ENCODE measurements at regions not wholly inside any gene's neighbourhood (a gene's known extent, or its start where the extent isn't known, plus 50 kb on each side); places are given as distances from the start of the nearest gene placed in this dataset.

- Histone ChIP-seq H3K9ac (ENCODE audit: extremely low read depth, insufficient read length, low read length) (no peak overlapping the region), H3K23me2 (ENCODE audit: insufficient read length, low read depth, low read length, poor library complexity, severe bottlenecking) (no peaks in the 10 kb centered on the region), H3T11ph (ENCODE audit: low read length) (no peak overlapping the region), H2AK5ac (ENCODE audit: insufficient read length, low read length) (no peak overlapping the region), H4K5ac (ENCODE audit: insufficient read length, low read depth, low read length) (no peak overlapping the region), H2BK20ac (ENCODE audit: low read depth, low read length, poor library complexity, severe bottlenecking) (no peak overlapping the region), H2AFZ (ENCODE audit: low read length) (no peak overlapping the region), H2BK12ac (ENCODE audit: insufficient read length, low read depth, low read length) (no peak overlapping the region), H3K18ac (ENCODE audit: insufficient read length, low read depth, low read length) (no peak overlapping the region), H3K23ac (ENCODE audit: insufficient read length, low read depth, low read length) (no peak overlapping the region), H3K79me1 (ENCODE audit: insufficient read depth, low read depth, low read length, poor library complexity, severe bottlenecking) (no peaks in the 10 kb centered on the region), H3K4me2 (ENCODE audit: insufficient read depth, insufficient read length, low read length) (no peak overlapping the region), H3K56ac (ENCODE audit: insufficient read length, low read depth, low read length) (no peak overlapping the region), H2BK5ac (ENCODE audit: insufficient read length, low read length) (no peak overlapping the region), H3K9me3 (ENCODE audit: control insufficient read depth, low read depth, low read length) (no peaks in the 10 kb centered on the region), H3K4ac (ENCODE audit: low read depth, low read length) (no peak overlapping the region), H3K79me2 (ENCODE audit: insufficient read depth, low read length) (no peaks in the 10 kb centered on the region), H4K20me1 (ENCODE audit: control insufficient read depth, insufficient read depth, insufficient read length) (no peaks in the 10 kb centered on the region), H3K14ac (ENCODE audit: insufficient read depth, low read length) (no peak overlapping the region), H3K27ac (ENCODE audit: insufficient read length, low read depth, low read length) (no peak overlapping the region), H4K8ac (replicated peaks; ENCODE audit: insufficient read length, low read depth, low read length) (no peak overlapping the region), H3K4me1 (ENCODE audit: insufficient read depth, low read length) (no peaks in the 10 kb centered on the region; the same call in 1 of the 2 replicates), H2BK120ac (ENCODE audit: low read depth, low read length, poor library complexity, severe bottlenecking) (no peak overlapping the region), H4K91ac (ENCODE audit: insufficient read length, low read depth, low read length) (no peak overlapping the region), H3K27me3 (ENCODE audit: insufficient read depth, low read length) (no peaks in the 10 kb centered on the region), H2BK15ac (ENCODE audit: low read depth, low read length) (no peak overlapping the region)
- H3K4me3 Mint-ChIP-seq = no peak overlapping the region
- H3K36me3 Mint-ChIP-seq (ENCODE audit: insufficient read depth in 1 of 3, low read depth in 3 of 3) = peaks cover 0 to 5% (median 0%) of the 10 kb centered on the region in 3 experiments; a peak in 3 of 7 replicates
- peaks cover 4 to 5% of the 10 kb centered on the region in 2 experiments; a peak in 3 of 4 replicates for H3K4me1 Mint-ChIP-seq
- H3K27me3 Mint-ChIP-seq (ENCODE audit: low read depth) = no peaks in the 10 kb centered on the region
- WGBS (ENCODE audit: extremely low coverage, insufficient read length, low lambda C conversion rate) = no CpG with 5 or more reads among the region's 2 CpGs
- no peak overlapping the region for H3K27ac Mint-ChIP-seq
- DNase-seq = no peak
- peaks cover 7% of the 10 kb centered on the region in 2 experiments; a peak in 3 of 5 replicates for H3K9me3 Mint-ChIP-seq
- TF ChIP-seq, protein P1, sequence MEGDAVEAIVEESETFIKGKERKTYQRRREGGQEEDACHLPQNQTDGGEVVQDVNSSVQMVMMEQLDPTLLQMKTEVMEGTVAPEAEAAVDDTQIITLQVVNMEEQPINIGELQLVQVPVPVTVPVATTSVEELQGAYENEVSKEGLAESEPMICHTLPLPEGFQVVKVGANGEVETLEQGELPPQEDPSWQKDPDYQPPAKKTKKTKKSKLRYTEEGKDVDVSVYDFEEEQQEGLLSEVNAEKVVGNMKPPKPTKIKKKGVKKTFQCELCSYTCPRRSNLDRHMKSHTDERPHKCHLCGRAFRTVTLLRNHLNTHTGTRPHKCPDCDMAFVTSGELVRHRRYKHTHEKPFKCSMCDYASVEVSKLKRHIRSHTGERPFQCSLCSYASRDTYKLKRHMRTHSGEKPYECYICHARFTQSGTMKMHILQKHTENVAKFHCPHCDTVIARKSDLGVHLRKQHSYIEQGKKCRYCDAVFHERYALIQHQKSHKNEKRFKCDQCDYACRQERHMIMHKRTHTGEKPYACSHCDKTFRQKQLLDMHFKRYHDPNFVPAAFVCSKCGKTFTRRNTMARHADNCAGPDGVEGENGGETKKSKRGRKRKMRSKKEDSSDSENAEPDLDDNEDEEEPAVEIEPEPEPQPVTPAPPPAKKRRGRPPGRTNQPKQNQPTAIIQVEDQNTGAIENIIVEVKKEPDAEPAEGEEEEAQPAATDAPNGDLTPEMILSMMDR (conservative IDR thresholded peaks at IDR 0.05) = no peak
Observed at GRCh38 chr5:60014331-60014730, 120.8 kb upstream of the PDE4D start.

Data from H9 (cell line).